OCI-LY1 (cell line): ENCODE measurements at regions not wholly inside any gene's neighbourhood (a gene's known extent, or its start where the extent isn't known, plus 50 kb on each side); places are given as distances from the start of the nearest gene placed in this dataset.

ENCODE experiments used
- H2AFZ ChIP-seq: fragments of 200-600 bp; sonication (generic), shearing (Covaris generic); 2 replicates; pipeline ENCODE4 v1.6.0; 2014; ENCODE audit warnings: antibody characterized with exemption, mild to moderate bottlenecking, low read length
- H3F3A ChIP-seq: fragments of 200-600 bp; sonication (generic), shearing (Covaris generic); 2 replicates; pipeline ENCODE4 v1.6.0; 2014; ENCODE audit warnings: mild to moderate bottlenecking, antibody characterized with exemption, low read length, moderate library complexity; ENCODE audit not compliant: insufficient read depth
- H3K27ac ChIP-seq: fragments of 200-600 bp; sonication (generic); 2 replicates; pipeline ENCODE4 v1.5.1; 2014; ENCODE audit warnings: low read length, mixed run types, mild to moderate bottlenecking, low read depth; ENCODE audit not compliant: poor library complexity, severe bottlenecking
- H3K27me3 ChIP-seq: fragments of 200-600 bp; sonication (generic); 2 replicates; pipeline ENCODE4 v1.6.0; 2014; ENCODE audit warnings: antibody characterized with exemption, mild to moderate bottlenecking, low read length, moderate library complexity; ENCODE audit not compliant: insufficient read depth
- H3K36me3 ChIP-seq: fragments of 200-600 bp; sonication (generic); 2 replicates; pipeline ENCODE4 v1.6.1; 2014; ENCODE audit warnings: mild to moderate bottlenecking, antibody characterized with exemption, low read length, moderate library complexity, mixed read lengths; ENCODE audit not compliant: insufficient read depth
- H3K4me1 ChIP-seq: fragments of 200-600 bp; sonication (generic); 2 replicates; pipeline ENCODE4 v1.5.1; 2014; ENCODE audit warnings: mild to moderate bottlenecking, low read length, moderate library complexity; ENCODE audit not compliant: insufficient read depth, severe bottlenecking
- H3K4me2 ChIP-seq: fragments of 200-600 bp; sonication (generic), shearing (Covaris generic); 2 replicates; pipeline ENCODE4 v1.6.1; 2014; ENCODE audit warnings: low read length
- H3K4me3 ChIP-seq: fragments of 200-600 bp; sonication (generic); 2 replicates; pipeline ENCODE4 v1.5.1; 2014; ENCODE audit warnings: low read length, low read depth, mild to moderate bottlenecking, mixed read lengths; ENCODE audit not compliant: poor library complexity, severe bottlenecking
- H3K79me2 ChIP-seq: fragments of 200-600 bp; shearing (Covaris generic); 2 replicates; pipeline ENCODE4 v1.6.1; 2016; ENCODE audit warnings: mixed run types, low read length, mixed read lengths; ENCODE audit not compliant: insufficient read depth
- H3K9ac ChIP-seq: fragments of 200-600 bp; sonication (generic), shearing (Covaris generic); 2 replicates; pipeline ENCODE4 v1.6.1; 2014; ENCODE audit warnings: mild to moderate bottlenecking, low read length, mixed read lengths
- H3K9me2 ChIP-seq: fragments of 200-600 bp; sonication (generic), shearing (Covaris generic); 2 replicates; pipeline ENCODE4 v1.6.1; 2014; ENCODE audit warnings: low read depth, mild to moderate bottlenecking, low read length, mixed read lengths
- H3K9me3 ChIP-seq: fragments of 200-600 bp; shearing (Covaris generic); 2 replicates; pipeline ENCODE4 v1.6.1; 2014; ENCODE audit warnings: low read length, mixed read lengths
- H4K20me1 ChIP-seq: fragments of 200-600 bp; sonication (generic), shearing (Covaris generic); 2 replicates; pipeline ENCODE4 v1.6.0; 2016; ENCODE audit warnings: mild to moderate bottlenecking, low read length; ENCODE audit not compliant: insufficient read depth
- EZH2 ChIP-seq: fragments of 200-600 bp; sonication (generic), shearing (Covaris generic); IDR thresholded peaks from 2 replicates; pipeline ENCODE4 v1.8.0; 2017; ENCODE audit warnings: borderline replicate concordance, mixed run types, mild to moderate bottlenecking, antibody characterized with exemption, low read length, moderate library complexity, mixed read lengths
- TF ChIP-seq, protein P1 (sequence below): fragments of 200-600 bp; sonication (generic), shearing (Covaris generic); IDR thresholded peaks from 2 replicates; pipeline ENCODE4 v1.5.1; 2017; ENCODE audit warnings: mild to moderate bottlenecking, antibody characterized with exemption, low read length, moderate library complexity, mixed read lengths

DNA sequence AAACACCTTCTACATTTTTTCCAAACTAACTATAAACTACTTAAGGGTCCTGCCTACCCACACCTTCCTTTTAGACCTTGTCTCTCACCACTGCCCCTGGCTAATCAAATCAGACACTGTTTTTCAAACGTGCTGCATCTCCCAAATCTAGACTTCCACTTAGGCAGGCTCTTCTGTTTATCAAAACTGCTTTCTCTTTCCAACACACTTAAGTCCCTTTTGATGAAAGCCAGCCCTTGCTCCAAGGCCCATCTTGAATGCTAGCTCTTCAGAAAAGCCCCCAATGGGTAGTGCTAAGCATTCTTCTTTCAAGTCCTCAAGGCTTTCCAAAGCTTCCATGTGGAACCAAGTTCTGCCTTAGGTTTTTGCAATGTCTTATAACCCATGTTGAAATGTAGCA is 888.3 kb downstream of the TUSC7 start:
- TF ChIP-seq EZH2, result no peak
- TF ChIP-seq, protein P1, sequence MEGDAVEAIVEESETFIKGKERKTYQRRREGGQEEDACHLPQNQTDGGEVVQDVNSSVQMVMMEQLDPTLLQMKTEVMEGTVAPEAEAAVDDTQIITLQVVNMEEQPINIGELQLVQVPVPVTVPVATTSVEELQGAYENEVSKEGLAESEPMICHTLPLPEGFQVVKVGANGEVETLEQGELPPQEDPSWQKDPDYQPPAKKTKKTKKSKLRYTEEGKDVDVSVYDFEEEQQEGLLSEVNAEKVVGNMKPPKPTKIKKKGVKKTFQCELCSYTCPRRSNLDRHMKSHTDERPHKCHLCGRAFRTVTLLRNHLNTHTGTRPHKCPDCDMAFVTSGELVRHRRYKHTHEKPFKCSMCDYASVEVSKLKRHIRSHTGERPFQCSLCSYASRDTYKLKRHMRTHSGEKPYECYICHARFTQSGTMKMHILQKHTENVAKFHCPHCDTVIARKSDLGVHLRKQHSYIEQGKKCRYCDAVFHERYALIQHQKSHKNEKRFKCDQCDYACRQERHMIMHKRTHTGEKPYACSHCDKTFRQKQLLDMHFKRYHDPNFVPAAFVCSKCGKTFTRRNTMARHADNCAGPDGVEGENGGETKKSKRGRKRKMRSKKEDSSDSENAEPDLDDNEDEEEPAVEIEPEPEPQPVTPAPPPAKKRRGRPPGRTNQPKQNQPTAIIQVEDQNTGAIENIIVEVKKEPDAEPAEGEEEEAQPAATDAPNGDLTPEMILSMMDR, result no peak
- Histone ChIP-seq H3K4me2 (no peak overlapping the region), H3K27me3 (no peaks in the 10 kb centered on the region)

GRCh38 chr3:117600112-117600511 is 890.5 kb downstream of the TUSC7 start:
- H4K20me1 ChIP-seq, result no peaks in the 10 kb centered on the region
- H2AFZ ChIP-seq, result no peak overlapping the region
- H3K4me3 ChIP-seq, result no peak overlapping the region
- no peaks in the 10 kb centered on the region for H3F3A ChIP-seq
- H3K4me1 ChIP-seq, result peaks cover 9% of the 10 kb centered on the region
- no peak overlapping the region for H3K9ac ChIP-seq
- no peak overlapping the region for H3K4me2 ChIP-seq
- H3K36me3 ChIP-seq, result no peaks in the 10 kb centered on the region
- H3K27ac ChIP-seq, result no peak overlapping the region
- no peaks in the 10 kb centered on the region for H3K9me3 ChIP-seq
- TF ChIP-seq, protein P1, result no peak
- no peak for TF ChIP-seq EZH2
- no peaks in the 10 kb centered on the region for H3K27me3 ChIP-seq
- H3K79me2 ChIP-seq, result no peaks in the 10 kb centered on the region
- H3K9me2 ChIP-seq, result no peaks in the 10 kb centered on the region

More for the DNA sequence above, 888.3 kb downstream of the TUSC7 start:
- H3F3A ChIP-seq, result no peaks in the 10 kb centered on the region
- no peaks in the 10 kb centered on the region for H3K79me2 ChIP-seq
- H3K4me1 ChIP-seq, result peaks cover under 1% of the 10 kb centered on the region
- no peaks in the 10 kb centered on the region for H3K36me3 ChIP-seq
- H4K20me1 ChIP-seq, result no peaks in the 10 kb centered on the region
- no peak overlapping the region for H3K27ac ChIP-seq
- no peak overlapping the region for H3K9ac ChIP-seq
- no peaks in the 10 kb centered on the region for H3K9me2 ChIP-seq
- no peaks in the 10 kb centered on the region for H3K9me3 ChIP-seq
- no peak overlapping the region for H3K4me3 ChIP-seq
- H2AFZ ChIP-seq, result no peak overlapping the region

GRCh38 chr3:117600666-117601065 is 891.1 kb downstream of the TUSC7 start:
- Histone ChIP-seq H3K79me2 (no peaks in the 10 kb centered on the region), H3F3A (no peaks in the 10 kb centered on the region), H3K4me1 (peaks cover 9% of the 10 kb centered on the region), H3K9me3 (no peaks in the 10 kb centered on the region), H3K9me2 (no peaks in the 10 kb centered on the region), H4K20me1 (no peaks in the 10 kb centered on the region), H3K9ac (no peak overlapping the region), H3K4me2 (no peak overlapping the region), H3K27me3 (no peaks in the 10 kb centered on the region), H3K36me3 (no peaks in the 10 kb centered on the region), H3K27ac (no peak overlapping the region), H3K4me3 (no peak overlapping the region), H2AFZ (no peak overlapping the region)
- TF ChIP-seq, protein P1, result no peak
- TF ChIP-seq EZH2, result no peak
